Stomach smooth muscle (tissue), 2 donors: ENCODE measurements at regions not wholly inside any gene's neighbourhood (a gene's known extent, or its start where the extent isn't known, plus 50 kb on each side); places are given as distances from the start of the nearest gene placed in this dataset.
"Not testable (repeated sequence)": the region's sequence is repeated elsewhere in the genome, so short reads cannot be mapped to it uniquely, and the experiment has no call there.

ENCODE experiments used
- H3K27ac ChIP-seq: one replicate; pipeline ENCODE4 v1.7.0; 2013; ENCODE audit warnings: mild to moderate bottlenecking, low read length, inconsistent platforms
- H3K27me3 ChIP-seq, 2 donors: one replicate each; pipeline ENCODE4 v1.7.0; 2013; ENCODE audit warnings: low read length in 2 of 2; ENCODE audit not compliant: insufficient read depth in 2 of 2, control insufficient read depth in 1 of 2
- H3K36me3 ChIP-seq, 2 donors: one replicate each; pipeline ENCODE4 v1.7.0; 2013; ENCODE audit warnings: low read length in 2 of 2; ENCODE audit not compliant: control insufficient read depth in 2 of 2, insufficient read depth in 2 of 2
- H3K4me1 ChIP-seq: one replicate; pipeline ENCODE4 v1.7.0; 2013; ENCODE audit warnings: low read length; ENCODE audit not compliant: control insufficient read depth, insufficient read depth
- H3K4me3 ChIP-seq, 2 donors: one replicate each; pipeline ENCODE4 v1.7.0; 2013; ENCODE audit warnings: low read length in 2 of 2
- H3K9ac ChIP-seq, 2 donors: one replicate each; pipeline ENCODE4 v1.7.0; 2013; ENCODE audit warnings: low read length in 2 of 2, mild to moderate bottlenecking in 1 of 2
- H3K9me3 ChIP-seq, 2 donors: one replicate each; pipeline ENCODE4 v1.7.0; 2013; ENCODE audit warnings: low read length in 2 of 2; ENCODE audit not compliant: control insufficient read depth in 2 of 2
- donor health status: healthy.
- donor health status: Pancreatic carcinoma.

DNA sequence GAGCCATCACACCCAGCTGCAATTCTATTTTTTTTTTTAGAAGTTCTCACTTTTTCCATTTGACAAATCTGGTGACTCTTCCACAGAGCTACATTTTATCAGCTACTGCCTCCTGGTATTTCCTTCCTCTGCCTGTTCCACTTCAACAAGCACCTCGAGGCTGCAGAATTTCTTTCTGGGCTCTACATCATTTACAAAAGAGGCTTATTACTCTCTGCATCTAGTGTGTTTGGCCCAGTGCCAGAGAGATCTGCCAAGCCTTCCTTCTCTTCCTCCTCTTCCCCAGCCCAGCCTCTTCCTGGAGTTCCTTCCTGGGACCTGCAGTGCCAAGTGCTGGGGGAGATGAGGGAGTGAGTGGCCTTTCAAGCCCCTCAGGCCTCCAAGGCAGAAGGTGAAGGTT lies 119.6 kb upstream of the ITGA6 start:
- H3K27ac ChIP-seq: no peak overlapping the region
- H3K4me3 ChIP-seq: no peak overlapping the region
- H3K9me3 ChIP-seq: no peaks in the 10 kb centered on the region
- H3K9ac ChIP-seq: no peak overlapping the region
- H3K36me3 ChIP-seq: no peaks in the 10 kb centered on the region
- no peaks in the 10 kb centered on the region for H3K27me3 ChIP-seq
- no peaks in the 10 kb centered on the region for H3K4me1 ChIP-seq

DNA sequence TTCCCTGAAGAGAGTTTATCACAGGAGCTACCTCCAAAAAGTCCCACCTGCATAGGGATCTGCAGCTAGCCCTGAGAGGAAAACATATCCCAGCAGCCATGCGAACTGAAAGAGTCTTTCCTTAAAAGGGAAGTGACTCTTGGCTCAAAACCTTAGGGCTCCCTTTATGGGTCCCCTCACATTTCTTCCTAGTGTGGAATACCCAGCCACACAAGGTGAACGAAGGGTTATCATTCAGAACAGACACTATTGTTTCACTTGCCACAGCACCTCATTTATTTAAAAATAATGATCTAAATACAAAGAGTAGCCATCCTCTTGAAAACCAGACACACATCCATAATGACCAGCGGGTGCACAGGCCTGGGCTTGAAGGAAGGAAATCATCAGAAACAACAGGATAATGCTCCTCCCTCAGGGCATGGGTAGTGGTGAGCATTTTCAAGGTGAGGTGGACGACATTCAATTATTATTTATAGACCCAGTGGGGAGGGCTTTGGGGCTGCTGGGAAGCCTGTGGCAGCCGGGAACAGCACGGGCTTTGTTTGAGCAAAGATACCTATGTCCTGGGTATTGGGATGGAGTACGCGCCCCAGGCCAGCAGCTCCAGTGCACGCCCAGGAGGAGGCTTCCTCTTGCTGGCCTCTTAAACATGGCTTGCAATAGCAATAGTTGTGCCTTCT lies 119.0 kb upstream of the ITGA6 start:
- H3K4me1 ChIP-seq: no peaks in the 10 kb centered on the region
- no peak overlapping the region for H3K27ac ChIP-seq
- H3K9me3 ChIP-seq: no peaks in the 10 kb centered on the region
- H3K4me3 ChIP-seq: no peak overlapping the region
- no peaks in the 10 kb centered on the region for H3K27me3 ChIP-seq
- no peak overlapping the region for H3K9ac ChIP-seq
- no peaks in the 10 kb centered on the region for H3K36me3 ChIP-seq

DNA sequence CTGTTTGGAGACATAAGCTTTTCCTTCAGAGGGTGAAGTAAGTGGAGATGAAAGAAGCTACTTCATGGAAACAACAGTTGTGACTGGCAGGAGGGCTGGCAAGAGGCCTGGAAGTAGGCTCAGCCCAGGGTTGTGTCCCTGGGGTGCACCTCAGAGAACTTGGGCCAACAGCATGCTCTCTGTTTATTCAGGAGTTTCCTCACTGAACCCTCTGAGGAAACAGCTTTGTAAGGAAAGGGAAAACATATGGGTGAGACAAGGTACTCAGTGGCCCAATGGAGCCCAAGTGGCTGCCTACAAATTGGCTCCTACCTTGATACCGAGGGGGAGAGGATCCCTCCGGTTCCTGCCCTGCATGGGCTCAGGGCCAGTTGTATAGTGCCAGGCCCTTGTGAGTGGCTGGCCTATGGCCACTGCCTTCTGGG lies 115.5 kb upstream of the ITGA6 start:
- no peak overlapping the region for H3K27ac ChIP-seq
- H3K9ac ChIP-seq: no peak overlapping the region
- no peaks in the 10 kb centered on the region for H3K27me3 ChIP-seq

DNA sequence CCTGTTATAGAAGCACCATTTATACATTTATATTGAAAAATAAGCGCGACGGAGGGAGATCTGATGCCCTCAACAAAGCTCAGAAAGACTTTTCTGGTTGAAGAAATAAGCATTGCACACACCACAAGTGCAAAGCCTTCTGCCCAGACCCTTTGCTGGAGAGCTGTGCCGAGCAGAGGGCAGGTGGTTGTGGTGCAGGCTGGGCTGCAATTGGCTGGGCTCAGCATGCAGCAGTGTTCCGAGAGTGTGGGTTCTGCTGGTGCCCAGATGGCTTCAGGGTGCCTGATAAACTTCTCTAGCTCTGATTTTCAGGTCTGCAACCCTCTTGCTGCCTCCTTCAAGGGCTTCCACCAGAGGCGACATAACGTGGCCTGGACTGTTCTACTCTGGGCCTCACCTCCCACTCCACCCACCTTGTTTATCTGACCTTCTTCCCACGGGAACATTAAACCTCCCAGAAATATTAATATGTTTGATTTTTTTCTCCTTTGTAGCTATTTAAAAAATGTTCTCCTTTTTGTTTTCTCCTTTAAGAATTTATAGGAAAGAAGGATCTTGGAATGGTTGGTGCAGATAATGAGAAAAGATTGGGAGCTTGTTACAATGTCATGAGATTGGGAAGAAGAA lies 113.6 kb upstream of the ITGA6 start:
- H3K27me3 ChIP-seq: no peaks in the 10 kb centered on the region

More for the DNA sequence above, 115.5 kb upstream of the ITGA6 start:
- H3K4me1 ChIP-seq: no peaks in the 10 kb centered on the region
- H3K4me3 ChIP-seq: no peak overlapping the region
- no peaks in the 10 kb centered on the region for H3K36me3 ChIP-seq
- H3K9me3 ChIP-seq: no peaks in the 10 kb centered on the region

DNA sequence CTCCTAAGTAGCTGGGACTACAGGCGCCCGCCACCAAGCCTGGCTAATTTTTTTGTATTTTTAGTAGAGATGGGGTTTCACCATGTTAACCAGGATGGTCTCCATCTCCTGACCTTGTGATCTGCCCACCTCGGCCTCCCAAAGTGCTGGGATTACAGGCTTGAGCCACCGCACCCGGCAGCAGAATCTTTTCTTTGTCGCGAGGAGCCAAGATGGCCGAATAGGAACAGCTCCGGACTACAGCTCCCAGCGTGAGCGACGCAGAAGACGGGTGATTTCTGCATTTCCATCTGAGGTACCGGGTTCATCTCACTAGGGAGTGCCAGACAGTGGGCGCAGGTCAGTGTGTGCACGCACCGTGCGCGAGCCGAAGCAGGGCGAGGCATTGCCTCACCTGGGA lies 112.3 kb upstream of the ITGA6 start:
- H3K27ac ChIP-seq, H3K36me3 ChIP-seq, H3K27me3 ChIP-seq, H3K4me3 ChIP-seq, H3K9ac ChIP-seq, H3K9me3 ChIP-seq, H3K4me1 ChIP-seq: not testable (repeated sequence)

More for the DNA sequence above, 113.6 kb upstream of the ITGA6 start:
- Histone ChIP-seq H3K4me3 (no peak overlapping the region), H3K27ac (no peak overlapping the region), H3K36me3 (no peaks in the 10 kb centered on the region), H3K9me3 (no peaks in the 10 kb centered on the region), H3K4me1 (no peaks in the 10 kb centered on the region), H3K9ac (no peak overlapping the region)

DNA sequence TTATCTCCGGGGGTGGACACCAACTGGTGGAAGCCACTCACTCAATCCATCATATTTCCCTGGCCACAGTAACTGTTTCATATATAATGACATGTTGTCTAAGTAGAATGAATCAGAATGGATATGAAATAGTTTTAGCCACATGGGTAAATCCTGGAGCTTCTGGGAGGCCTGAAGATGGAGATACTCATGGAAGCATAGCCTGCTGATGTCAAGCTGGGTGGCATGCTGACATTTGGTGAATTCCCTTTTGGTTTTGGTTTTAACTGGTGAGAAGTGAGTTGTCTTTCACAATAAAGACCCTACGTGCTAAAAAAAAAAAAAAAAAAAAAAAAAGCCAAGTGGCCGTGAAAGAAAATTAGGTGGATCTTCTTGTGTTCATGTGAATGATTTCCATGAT lies 105.3 kb upstream of the ITGA6 start:
- H3K4me1 ChIP-seq: no peaks in the 10 kb centered on the region
- no peak overlapping the region for H3K4me3 ChIP-seq
- no peaks in the 10 kb centered on the region for H3K27me3 ChIP-seq
- peaks cover 0 to 3% of the 10 kb centered on the region in 2 donors for H3K9me3 ChIP-seq
- H3K36me3 ChIP-seq: no peaks in the 10 kb centered on the region
- no peak overlapping the region for H3K27ac ChIP-seq
- H3K9ac ChIP-seq: no peak overlapping the region

DNA sequence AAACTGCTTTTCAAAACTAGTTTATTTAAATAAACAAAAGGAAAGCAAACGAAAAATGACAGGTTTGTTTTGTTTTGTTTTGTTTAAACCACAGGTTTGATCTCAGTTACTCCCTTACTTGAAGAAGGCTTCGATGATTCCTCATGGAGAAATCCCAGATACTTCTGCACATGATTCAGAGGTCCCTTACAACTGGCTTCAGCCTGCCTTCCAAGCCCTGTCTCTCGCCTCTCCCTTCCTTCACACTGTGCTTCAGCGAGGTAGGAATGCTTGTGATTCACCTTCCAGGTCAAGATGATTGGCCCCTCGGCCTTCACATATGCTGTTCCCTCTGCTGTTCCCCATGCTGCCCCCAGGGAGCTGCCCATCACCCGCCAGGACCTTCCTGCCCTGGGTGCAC lies 104.1 kb upstream of the ITGA6 start:
- H3K4me1 ChIP-seq: no peaks in the 10 kb centered on the region

DNA sequence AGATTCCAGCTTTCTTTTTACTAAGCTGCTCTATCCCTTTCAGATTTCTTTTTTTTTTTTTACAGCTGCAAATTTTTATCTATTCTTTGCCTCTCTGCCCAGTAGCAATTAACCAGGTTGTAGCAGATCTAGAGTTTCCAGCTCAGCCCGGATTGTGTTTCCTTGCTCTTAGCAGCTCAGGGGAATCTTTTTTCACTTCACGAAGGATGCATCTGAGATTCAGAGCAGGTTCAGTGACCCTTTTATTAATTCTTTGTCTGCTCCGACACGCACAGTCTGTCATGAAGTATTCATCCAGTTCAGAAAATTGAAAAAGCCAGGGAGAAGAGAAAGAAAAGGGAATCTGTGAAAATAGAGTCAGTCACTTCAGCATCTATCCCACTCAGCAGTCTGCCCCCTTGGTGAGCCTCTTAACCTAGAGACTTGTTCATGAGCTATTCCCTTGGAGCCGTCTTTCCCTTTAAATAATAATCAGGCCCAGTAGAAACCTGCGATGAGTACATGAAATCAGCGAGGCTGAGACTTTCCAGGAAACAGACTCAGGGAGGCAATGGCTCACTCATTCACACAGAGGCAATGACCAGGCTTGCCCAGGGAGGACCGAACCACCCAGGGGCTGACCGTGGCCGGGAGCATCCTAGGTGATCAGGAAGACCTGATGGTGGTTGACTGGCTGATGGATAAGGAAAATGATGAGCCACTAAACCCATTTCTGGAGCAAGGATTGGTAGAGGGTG lies 103.4 kb upstream of the ITGA6 start:
- Histone ChIP-seq H3K9ac (no peak overlapping the region), H3K9me3 (peaks cover 0 to 3% of the 10 kb centered on the region in 2 donors), H3K27ac (no peak overlapping the region), H3K27me3 (no peaks in the 10 kb centered on the region), H3K4me1 (no peaks in the 10 kb centered on the region), H3K36me3 (no peaks in the 10 kb centered on the region), H3K4me3 (no peak overlapping the region)

More for the DNA sequence above, 104.1 kb upstream of the ITGA6 start:
- Histone ChIP-seq H3K9ac (no peak overlapping the region), H3K36me3 (no peaks in the 10 kb centered on the region), H3K4me3 (no peak overlapping the region), H3K27ac (no peak overlapping the region), H3K27me3 (no peaks in the 10 kb centered on the region), H3K9me3 (peaks cover 0 to 3% of the 10 kb centered on the region in 2 donors)

DNA sequence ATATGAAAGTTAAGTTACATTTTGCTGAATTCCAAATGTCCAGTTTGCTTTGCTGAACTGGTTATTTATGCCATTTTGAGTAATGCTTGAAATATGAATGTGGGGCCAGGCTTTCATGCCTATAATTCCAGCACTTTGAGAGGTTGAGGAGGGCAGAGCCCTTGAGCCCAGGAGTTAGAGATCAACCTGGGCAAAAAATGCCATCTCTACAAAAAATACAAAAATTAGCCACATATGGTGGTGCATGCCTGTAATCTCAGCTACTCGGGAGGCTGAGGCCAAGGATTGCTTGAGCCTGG lies 101.2 kb upstream of the ITGA6 start:
- no peak overlapping the region for H3K27ac ChIP-seq
- no peaks in the 10 kb centered on the region for H3K27me3 ChIP-seq

DNA sequence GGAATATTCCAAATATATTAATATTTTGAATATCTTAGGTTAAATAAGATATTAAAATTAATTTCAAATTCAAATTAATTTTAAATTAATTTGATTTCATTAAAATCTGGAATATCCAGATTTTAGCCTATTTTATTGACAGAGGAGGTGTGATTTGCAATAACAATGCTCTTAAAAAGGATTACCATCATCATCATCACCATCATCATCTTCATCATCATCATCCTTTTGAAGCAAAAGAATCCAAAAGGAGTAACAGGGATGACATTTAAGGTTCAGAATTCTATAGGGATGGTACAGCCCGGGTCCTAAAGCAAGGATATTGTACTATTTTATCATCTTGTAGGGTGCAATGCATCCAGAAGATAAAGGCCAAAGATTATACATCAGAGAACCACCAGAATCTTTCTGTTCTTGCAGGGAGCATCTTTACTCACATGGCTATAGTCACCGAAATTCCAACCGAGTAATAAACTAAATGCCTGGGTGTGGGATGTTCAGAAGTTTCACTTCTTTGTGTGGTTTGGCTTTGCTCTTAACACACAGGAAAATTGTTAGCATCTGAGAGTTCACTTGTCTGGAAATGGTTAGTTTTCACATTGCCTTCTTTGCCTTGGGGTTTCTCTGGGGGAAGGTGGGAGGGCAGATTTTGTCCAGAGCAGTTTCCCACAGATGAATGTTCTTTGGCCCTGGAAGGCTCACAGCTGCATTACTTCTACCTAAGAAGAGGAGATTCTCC lies 99.1 kb upstream of the ITGA6 start:
- Histone ChIP-seq H3K4me3 (no peak overlapping the region), H3K9ac (no peak overlapping the region), H3K27me3 (no peaks in the 10 kb centered on the region), H3K4me1 (no peaks in the 10 kb centered on the region), H3K36me3 (no peaks in the 10 kb centered on the region), H3K27ac (no peak overlapping the region), H3K9me3 (no peaks in the 10 kb centered on the region)

More for the DNA sequence above, 101.2 kb upstream of the ITGA6 start:
- no peaks in the 10 kb centered on the region for H3K36me3 ChIP-seq
- no peak overlapping the region for H3K9ac ChIP-seq
- H3K4me3 ChIP-seq: no peak overlapping the region
- H3K4me1 ChIP-seq: no peaks in the 10 kb centered on the region
- peaks cover 0 to 3% of the 10 kb centered on the region in 2 donors for H3K9me3 ChIP-seq
